Common myeloid progenitor, CD34-positive (primary cell): ENCODE measurements at regions not wholly inside any gene's neighbourhood (a gene's known extent, or its start where the extent isn't known, plus 50 kb on each side); places are given as distances from the start of the nearest gene placed in this dataset.

ENCODE experiments used
- CTCF ChIA-PET: fragments of 350-600 bp; sonication (Branson Sonifier 250); formaldehyde crosslinking; loops from one replicate; lab custom pipeline; 2021; ENCODE audit warnings: antibody characterized with exemption; lab: Charles Lee
- POLR2A ChIA-PET: fragments of 350-600 bp; sonication (Branson Sonifier 250); formaldehyde crosslinking; loops from one replicate; lab custom pipeline; 2021; ENCODE audit warnings: antibody characterized with exemption; lab: Charles Lee
- DNase-seq, 3 donors: peaks; one replicate each; pipeline versions ENCODE4 v3.0.0 to v3.0.0-alpha.2; 2013
- H3K27ac ChIP-seq, 2 experiments: 1 replicate in 1 of 2; 2 replicates in 1 of 2; pipeline ENCODE4 v1.7.0; 2013; ENCODE audit warnings: inconsistent platforms in 2 of 2, low read length in 2 of 2, mild to moderate bottlenecking in 2 of 2, low read depth in 1 of 2, moderate library complexity in 1 of 2; ENCODE audit not compliant: severe bottlenecking in 2 of 2, insufficient read depth in 1 of 2, poor library complexity in 1 of 2
- H3K27me3 ChIP-seq, 5 experiments: replicated peaks in 2 of 5; 1 replicate in 3 of 5; 2 replicates in 2 of 5; pipeline versions ENCODE4 v1.6.1 to v1.7.0; 2013; ENCODE audit warnings: low read length in 4 of 5, mild to moderate bottlenecking in 2 of 5, moderate library complexity in 2 of 5, inconsistent platforms in 1 of 5; ENCODE audit not compliant: insufficient read depth in 5 of 5, control insufficient read depth in 4 of 5
- H3K36me3 ChIP-seq, 4 experiments: 1 replicate in 2 of 4; 2 replicates in 2 of 4; pipeline versions ENCODE4 v1.6.1 to v1.7.0; 2013; ENCODE audit warnings: low read length in 3 of 4, control low read depth in 1 of 4, mild to moderate bottlenecking in 1 of 4; ENCODE audit not compliant: control insufficient read depth in 4 of 4, insufficient read depth in 4 of 4
- H3K4me1 ChIP-seq, 4 experiments: 1 replicate in 3 of 4; 2 replicates in 1 of 4; pipeline versions ENCODE4 v1.6.1 to v1.7.1; 2013; ENCODE audit warnings: low read length in 3 of 4, mild to moderate bottlenecking in 3 of 4, control low read depth in 1 of 4, inconsistent platforms in 1 of 4, moderate library complexity in 1 of 4; ENCODE audit not compliant: control insufficient read depth in 4 of 4, insufficient read depth in 4 of 4; ENCODE audit errors: control extremely low read depth in 1 of 4
- H3K4me3 ChIP-seq, 7 experiments: 1 replicate in 4 of 7; 2 replicates in 3 of 7; pipeline versions ENCODE4 v1.5.1 to v1.7.0; 2013; ENCODE audit warnings: mild to moderate bottlenecking in 7 of 7, low read length in 6 of 7, moderate library complexity in 6 of 7, inconsistent platforms in 2 of 7, low read depth in 2 of 7, control low read depth in 1 of 7; ENCODE audit not compliant: insufficient read depth in 4 of 7, control insufficient read depth in 1 of 7; ENCODE audit errors: extremely low read depth in 1 of 7
- H3K9me3 ChIP-seq, 5 experiments: 1 replicate in 4 of 5; 2 replicates in 1 of 5; pipeline versions ENCODE4 v1.6.1 to v1.7.1; 2013; ENCODE audit warnings: low read length in 4 of 5, mild to moderate bottlenecking in 2 of 5, inconsistent platforms in 1 of 5, low read depth in 1 of 5, moderate library complexity in 1 of 5; ENCODE audit not compliant: control insufficient read depth in 4 of 5, insufficient read depth in 2 of 5; ENCODE audit errors: control extremely low read depth in 1 of 5
- WGBS: methylation state at CpG from one replicate; pipeline ENCODE4 v1.1.5; 2013; ENCODE audit not compliant: insufficient coverage; 5-methylcytosine and 5-hydroxymethylcytosine counted together

- H3K27ac ChIP-seq, result no peak overlapping the region
- H3K4me1 ChIP-seq, result no peaks in the 10 kb centered on the region
- no CpG with 5 or more reads among the region's 1 CpG for WGBS
- CTCF ChIA-PET, result no interaction called here
- POLR2A ChIA-PET, result no interaction called here
- H3K36me3 ChIP-seq, result no peaks in the 10 kb centered on the region
- no peaks in the 10 kb centered on the region for H3K9me3 ChIP-seq
- DNase-seq, result no peak
- peaks cover 0 to 3% (median 0%) of the 10 kb centered on the region in 5 experiments for H3K27me3 ChIP-seq
- no peak overlapping the region for H3K4me3 ChIP-seq
Measured at GRCh38 chr1:96509339-96509738, 212.2 kb upstream of the PTBP2 start.

- ChIA-PET POLR2A (no interaction called here), CTCF (no interaction called here)
- Histone ChIP-seq H3K9me3 (no peaks in the 10 kb centered on the region), H3K4me3 (no peak overlapping the region), H3K27ac (no peak overlapping the region), H3K36me3 (no peaks in the 10 kb centered on the region), H3K27me3 (peaks cover 0 to 3% (median 0%) of the 10 kb centered on the region in 5 experiments), H3K4me1 (no peaks in the 10 kb centered on the region)
- WGBS, result no CpG with 5 or more reads among the region's 2 CpGs
- DNase-seq, result no peak
Measured at GRCh38 chr1:96509951-96510350, 211.6 kb upstream of the PTBP2 start.

- H3K36me3 ChIP-seq, result no peaks in the 10 kb centered on the region
- H3K27ac ChIP-seq, result no peak overlapping the region
- POLR2A ChIA-PET, result no interaction called here
- no peaks in the 10 kb centered on the region for H3K9me3 ChIP-seq
- CTCF ChIA-PET, result no interaction called here
- peaks cover 0 to 3% (median 0%) of the 10 kb centered on the region in 5 experiments for H3K27me3 ChIP-seq
- DNase-seq, result no peak
- no peak overlapping the region for H3K4me3 ChIP-seq
- H3K4me1 ChIP-seq, result no peaks in the 10 kb centered on the region
- WGBS, result 82% methylated on average over 3 of the region's 3 CpGs
Measured at GRCh38 chr1:96510391-96510790, 211.2 kb upstream of the PTBP2 start.

DNA sequence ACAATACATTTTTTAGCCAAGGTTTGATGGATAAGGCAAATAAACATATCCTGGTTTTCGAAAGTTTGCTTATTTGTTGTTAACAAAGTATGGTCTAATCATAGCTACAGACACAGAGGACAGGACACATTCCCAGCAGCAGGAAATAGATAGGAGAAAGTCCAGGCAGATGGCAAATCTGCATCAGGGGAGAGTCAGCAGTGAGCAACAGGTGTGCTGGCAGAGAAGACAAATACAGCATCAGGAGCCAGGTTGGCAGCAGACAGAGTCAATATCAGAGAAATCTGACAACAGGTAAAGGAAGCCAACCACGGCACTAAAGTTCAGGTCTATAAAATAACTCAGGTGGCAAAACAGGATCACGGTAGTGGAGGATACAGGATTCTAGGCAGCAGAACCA, 210.7 kb upstream of the PTBP2 start:
- Histone ChIP-seq H3K27me3 (peaks cover 0 to 3% (median 0%) of the 10 kb centered on the region in 5 experiments), H3K4me1 (no peaks in the 10 kb centered on the region), H3K36me3 (no peaks in the 10 kb centered on the region), H3K27ac (no peak overlapping the region), H3K4me3 (no peak overlapping the region), H3K9me3 (no peaks in the 10 kb centered on the region)
- WGBS, result 100% methylated on average over 2 of the region's 3 CpGs
- DNase-seq, result no peak
- CTCF ChIA-PET, result no interaction called here
- POLR2A ChIA-PET, result no interaction called here

GRCh38 chr1:96513136-96513535, 208.4 kb upstream of the PTBP2 start:
- H3K36me3 ChIP-seq, result no peaks in the 10 kb centered on the region
- POLR2A ChIA-PET, result no interaction called here
- H3K4me3 ChIP-seq, result no peak overlapping the region
- H3K27ac ChIP-seq, result no peak overlapping the region
- H3K9me3 ChIP-seq, result no peaks in the 10 kb centered on the region
- no peaks in the 10 kb centered on the region for H3K27me3 ChIP-seq
- H3K4me1 ChIP-seq, result no peaks in the 10 kb centered on the region
- whole genome bisulfite sequencing, result 83% methylated on average over 1 of the region's 1 CpG
- no peak for DNase-seq
- CTCF ChIA-PET, result no interaction called here

DNA sequence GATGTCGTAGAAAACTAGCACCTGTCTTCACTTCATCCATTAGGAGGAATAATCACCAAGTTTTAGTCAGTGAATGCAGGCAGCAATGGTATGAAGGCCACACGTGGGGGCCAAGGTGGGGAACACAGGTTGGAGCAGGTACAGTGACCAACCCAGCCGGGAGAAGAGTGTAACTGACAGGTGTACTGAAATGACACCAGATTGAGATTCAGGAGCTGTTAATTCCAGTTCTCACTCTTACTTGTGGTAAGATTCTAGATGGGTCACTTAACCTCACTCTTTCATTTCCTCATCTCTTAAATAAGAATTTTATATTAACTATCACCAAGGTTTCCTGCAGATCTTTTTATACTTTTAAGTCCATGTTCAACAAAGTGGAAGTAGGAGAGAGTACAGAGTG, 206.2 kb upstream of the PTBP2 start:
- no peaks in the 10 kb centered on the region for H3K4me1 ChIP-seq
- WGBS, result 94% methylated on average over 3 of the region's 3 CpGs
- POLR2A ChIA-PET, result no interaction called here
- CTCF ChIA-PET, result no interaction called here
- no peaks in the 10 kb centered on the region for H3K36me3 ChIP-seq
- H3K9me3 ChIP-seq, result no peaks in the 10 kb centered on the region
- no peak overlapping the region for H3K27ac ChIP-seq
- H3K27me3 ChIP-seq, result no peaks in the 10 kb centered on the region
- no peak overlapping the region for H3K4me3 ChIP-seq
- no peak for DNase-seq

DNA sequence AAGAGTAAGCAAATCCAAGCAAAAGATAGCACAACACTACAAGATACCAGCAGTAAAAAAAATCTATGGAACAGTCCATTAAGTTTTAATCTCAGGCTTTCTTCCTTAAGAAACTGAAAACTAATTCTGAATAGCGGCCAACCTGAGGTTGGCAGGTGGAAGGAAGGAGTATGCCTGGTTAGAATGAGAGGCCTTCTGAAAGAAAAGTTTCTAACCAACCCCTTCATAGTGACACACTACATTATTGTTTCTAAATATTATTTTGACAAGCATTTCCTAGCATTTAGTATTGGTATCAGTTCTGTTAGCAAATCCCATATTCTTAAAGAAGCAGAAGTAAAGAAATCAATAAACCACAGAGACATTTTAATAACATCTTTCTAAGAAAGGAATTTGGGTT, 205.7 kb upstream of the PTBP2 start:
- H3K4me1 ChIP-seq, result no peaks in the 10 kb centered on the region
- H3K27me3 ChIP-seq, result no peaks in the 10 kb centered on the region
- no peaks in the 10 kb centered on the region for H3K36me3 ChIP-seq
- ChIA-PET CTCF (no interaction called here), POLR2A (no interaction called here)
- no peaks in the 10 kb centered on the region for H3K9me3 ChIP-seq
- DNase-seq, result no peak
- WGBS, result no CpG with 5 or more reads among the region's 1 CpG
- no peak overlapping the region for H3K27ac ChIP-seq
- no peak overlapping the region for H3K4me3 ChIP-seq
